GM13977 (cell line): ENCODE measurements at regions not wholly inside any gene's neighbourhood (a gene's known extent, or its start where the extent isn't known, plus 50 kb on each side); places are given as distances from the start of the nearest gene placed in this dataset.

Source experiments
- DNase-seq: peaks from one replicate; pipeline ENCODE4 v3.0.0; 2012; ENCODE audit warnings: low spot score
- in situ Hi-C: fragments of 300-500 bp; cut with MboI; formaldehyde crosslinking; loops from one replicate; pipeline ENCODE4 v1.12.0; 2022; ENCODE audit warnings: low sequenced_read_pairs, low pct_unique_long_range_greater_than_20kb, mixed read lengths, inconsistent platforms; ENCODE audit not compliant: unreplicated experiment
- TF ChIP-seq, protein P1 (sequence below): IDR thresholded peaks from 2 replicates; pipeline ENCODE4 v1.5.1; 2012; ENCODE audit warnings: mild to moderate bottlenecking, control low read depth; ENCODE audit not compliant: insufficient read depth; ENCODE audit errors: extremely low read depth, missing control alignments

DNA sequence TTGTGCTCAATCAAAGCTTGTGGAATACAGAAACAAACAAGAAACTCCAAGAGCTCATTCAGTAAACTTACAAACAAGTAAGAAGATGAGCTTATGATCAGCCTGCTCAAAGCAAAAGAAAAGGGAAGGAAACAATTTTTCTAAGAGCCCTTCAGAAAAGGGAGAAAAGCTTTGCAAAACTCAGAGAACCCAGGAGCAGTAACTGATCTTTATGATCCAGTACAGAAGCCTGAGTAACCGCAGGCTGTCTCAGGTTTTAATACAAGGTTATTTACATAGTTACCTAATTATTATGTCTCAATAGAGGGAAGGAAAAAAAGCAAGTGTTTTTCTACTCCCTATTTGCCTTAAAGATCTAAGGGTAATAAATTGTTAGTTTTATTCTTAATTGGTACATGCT, 226.5 kb downstream of the MAFB start:
- no peak for DNase-seq
- TF ChIP-seq, protein P1, sequence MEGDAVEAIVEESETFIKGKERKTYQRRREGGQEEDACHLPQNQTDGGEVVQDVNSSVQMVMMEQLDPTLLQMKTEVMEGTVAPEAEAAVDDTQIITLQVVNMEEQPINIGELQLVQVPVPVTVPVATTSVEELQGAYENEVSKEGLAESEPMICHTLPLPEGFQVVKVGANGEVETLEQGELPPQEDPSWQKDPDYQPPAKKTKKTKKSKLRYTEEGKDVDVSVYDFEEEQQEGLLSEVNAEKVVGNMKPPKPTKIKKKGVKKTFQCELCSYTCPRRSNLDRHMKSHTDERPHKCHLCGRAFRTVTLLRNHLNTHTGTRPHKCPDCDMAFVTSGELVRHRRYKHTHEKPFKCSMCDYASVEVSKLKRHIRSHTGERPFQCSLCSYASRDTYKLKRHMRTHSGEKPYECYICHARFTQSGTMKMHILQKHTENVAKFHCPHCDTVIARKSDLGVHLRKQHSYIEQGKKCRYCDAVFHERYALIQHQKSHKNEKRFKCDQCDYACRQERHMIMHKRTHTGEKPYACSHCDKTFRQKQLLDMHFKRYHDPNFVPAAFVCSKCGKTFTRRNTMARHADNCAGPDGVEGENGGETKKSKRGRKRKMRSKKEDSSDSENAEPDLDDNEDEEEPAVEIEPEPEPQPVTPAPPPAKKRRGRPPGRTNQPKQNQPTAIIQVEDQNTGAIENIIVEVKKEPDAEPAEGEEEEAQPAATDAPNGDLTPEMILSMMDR: no peak
- in situ Hi-C loops: no loop called here

DNA sequence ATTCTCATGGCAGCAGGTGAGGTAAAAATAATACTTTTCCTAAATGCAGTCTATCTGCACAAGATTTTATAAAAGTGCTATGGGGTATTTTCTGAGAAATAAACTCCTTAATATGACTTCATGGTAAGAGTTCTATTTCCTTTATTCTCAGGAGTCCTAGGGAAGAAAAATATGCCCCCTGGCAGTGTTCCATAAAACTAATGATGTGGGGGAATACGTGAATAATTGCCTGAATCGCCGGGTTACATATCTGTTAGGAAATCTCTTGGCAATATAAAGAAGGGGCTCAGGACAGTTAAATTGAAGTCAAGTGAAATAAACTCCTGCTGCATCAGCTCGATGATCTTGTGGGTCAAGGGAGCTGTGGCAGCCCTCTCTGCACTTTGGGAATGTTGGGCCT, 229.7 kb downstream of the MAFB start:
- DNase-seq: no peak
- in situ Hi-C loops: no loop called here
- TF ChIP-seq, protein P1: no peak

DNA sequence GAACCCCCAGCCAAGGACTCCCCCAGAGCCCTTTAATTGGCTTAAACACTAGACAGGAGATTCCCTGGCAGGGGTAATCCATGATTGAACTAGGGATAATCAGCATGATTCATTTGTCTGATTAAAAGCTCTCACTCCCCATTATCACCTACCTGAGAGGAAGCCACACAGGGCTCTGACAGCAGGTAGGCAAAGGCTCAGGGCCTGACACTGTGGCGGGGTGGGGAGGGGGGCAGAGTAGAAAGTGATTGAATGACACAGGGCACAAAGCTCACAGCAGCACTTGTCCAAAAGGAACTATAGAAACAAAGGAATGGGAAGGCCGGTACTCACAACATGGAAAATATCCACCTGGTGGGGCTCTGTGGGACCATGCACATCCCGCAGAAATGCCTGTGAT, 231.6 kb downstream of the MAFB start:
- DNase-seq: no peak
- TF ChIP-seq, protein P1: no peak
- in situ Hi-C loops: no loop called here

DNA sequence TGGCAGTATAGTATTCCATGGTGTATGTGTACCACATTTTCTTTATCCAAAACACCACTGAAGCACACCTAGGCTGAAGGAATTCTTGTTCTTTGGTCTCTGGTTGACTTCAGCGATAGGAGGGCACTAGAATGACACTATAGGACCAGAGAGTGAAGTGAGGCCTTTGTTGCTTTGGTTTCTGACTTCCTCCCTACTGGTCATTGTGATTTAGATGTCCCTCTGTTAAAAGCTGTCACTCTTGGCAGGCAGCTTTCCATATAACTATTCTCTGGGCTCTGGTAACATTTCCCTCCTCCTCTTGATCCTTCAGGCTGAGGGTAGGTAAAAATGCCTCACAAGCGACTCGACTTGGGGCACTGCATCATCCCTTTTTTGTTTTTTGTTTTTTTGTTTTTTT, 236.3 kb downstream of the MAFB start:
- TF ChIP-seq, protein P1: no peak
- in situ Hi-C loops: no loop called here
- DNase-seq: no peak

DNA sequence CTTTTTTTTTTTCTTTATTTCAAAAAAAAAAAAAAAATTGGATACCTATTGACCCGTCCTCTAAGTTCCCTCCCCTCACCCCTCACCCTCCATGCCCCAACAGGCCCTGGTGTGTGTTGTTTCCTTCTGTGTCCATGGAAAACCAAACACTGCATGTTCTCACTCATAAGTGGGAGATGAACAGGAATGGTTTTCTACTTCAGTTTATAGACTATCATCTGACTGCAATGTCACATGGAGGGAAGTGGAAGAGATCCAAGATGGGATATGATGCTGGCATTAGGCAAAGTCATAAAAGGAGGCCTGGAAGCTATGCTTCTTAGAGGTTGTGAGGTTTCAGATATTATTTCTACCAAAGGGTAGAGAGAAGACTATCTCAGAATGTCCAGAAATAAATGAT, 237.5 kb downstream of the MAFB start:
- in situ Hi-C loops: no loop called here
- TF ChIP-seq, protein P1: no peak
- DNase-seq: no peak

DNA sequence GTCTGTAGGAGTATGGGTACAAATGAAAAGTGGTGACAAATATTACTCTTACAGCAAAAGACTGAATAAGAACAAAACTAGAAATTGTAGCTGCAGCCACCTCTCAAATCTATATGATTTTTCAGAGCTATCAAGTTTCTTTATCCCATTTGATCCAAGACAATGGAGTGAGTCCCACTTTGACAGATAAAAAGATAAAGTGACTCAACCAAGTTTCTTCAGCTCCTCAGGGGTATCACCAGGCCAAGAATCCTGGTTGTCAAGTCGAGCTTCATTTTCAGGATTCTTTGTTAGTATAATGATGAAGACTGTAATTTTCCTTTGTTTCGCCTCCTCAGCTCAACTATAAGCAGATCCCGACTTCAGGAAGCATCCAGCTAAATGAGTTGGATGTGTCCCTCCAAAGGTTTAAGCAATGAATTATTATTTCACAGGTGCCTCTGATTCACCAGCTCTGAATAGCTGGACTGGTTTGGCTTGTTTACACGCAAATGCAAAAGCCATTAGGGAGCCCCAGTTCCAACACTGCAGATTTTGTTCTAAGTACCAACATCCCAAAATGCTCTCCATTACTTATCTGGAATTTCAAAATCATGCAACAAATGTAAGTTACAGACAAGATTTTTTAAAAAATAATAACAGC, 238.9 kb downstream of the MAFB start:
- in situ Hi-C loops: no loop called here
- TF ChIP-seq, protein P1: no peak
- no peak for DNase-seq

DNA sequence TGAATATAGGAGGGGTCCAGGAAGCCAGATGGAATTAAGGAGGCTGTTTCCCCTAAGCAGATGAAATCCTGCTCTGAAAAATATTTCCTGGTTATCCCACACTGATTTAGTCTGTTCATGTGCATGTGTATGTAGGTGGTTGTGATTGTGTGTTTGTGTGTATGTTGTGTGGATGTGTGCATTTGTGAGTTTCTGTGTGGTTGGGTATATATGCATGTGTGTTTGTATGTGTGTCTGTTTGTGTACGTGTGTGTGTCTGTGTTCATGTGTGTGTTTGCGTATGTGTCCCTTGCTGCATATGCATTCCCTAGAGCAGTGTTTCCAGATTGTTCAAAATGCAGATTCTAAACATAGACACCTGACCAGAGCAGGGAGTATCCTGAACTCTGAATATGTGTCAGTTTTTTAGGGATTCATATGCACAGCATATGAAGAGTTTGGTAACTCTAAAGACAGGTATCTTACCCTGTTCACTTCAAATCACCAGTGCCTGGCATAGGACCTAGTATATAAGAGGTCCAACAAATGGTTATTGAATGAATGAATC, 239.8 kb downstream of the MAFB start:
- no peak for DNase-seq
- TF ChIP-seq, protein P1: no peak
- in situ Hi-C loops: no loop called here
